ENCODE measurements at regions not wholly inside any gene's neighbourhood (a gene's known extent, or its start where the extent isn't known, plus 50 kb on each side); places are given as distances from the start of the nearest gene placed in this dataset.
"Not testable (repeated sequence)": the region's sequence is repeated elsewhere in the genome, so short reads cannot be mapped to it uniquely, and the experiment has no call there.

GRCh38 chr3:56954125-56954524, 106.3 kb upstream of the SPATA12 start:
- DNase-seq = no peak

GRCh38 chr3:56952846-56953245, 107.6 kb upstream of the SPATA12 start:
- DNase-seq = no peak

GRCh38 chr3:56952061-56952460, 108.4 kb upstream of the SPATA12 start:
- no peak for DNase-seq

GRCh38 chr3:56951366-56951765, 109.1 kb upstream of the SPATA12 start:
- DNase-seq = no peak

GRCh38 chr3:56945378-56945777, 115.1 kb upstream of the SPATA12 start:
- DNase-seq = not testable (repeated sequence)

- DNase-seq = no peak
Measured at GRCh38 chr3:56942523-56942922, 117.9 kb upstream of the SPATA12 start.

GRCh38 chr3:56940976-56941375, 119.5 kb upstream of the SPATA12 start:
- no peak for DNase-seq

- no peak for DNase-seq
Measured at GRCh38 chr3:56940321-56940720, 120.1 kb upstream of the SPATA12 start.

- no peak for DNase-seq
Measured at GRCh38 chr3:56939834-56940233, 120.6 kb upstream of the SPATA12 start.

GRCh38 chr3:56938530-56938929, 121.9 kb upstream of the SPATA12 start:
- DNase-seq = no peak

GRCh38 chr3:56937580-56937979, 122.9 kb upstream of the SPATA12 start:
- DNase-seq = no peak

GRCh38 chr3:56935811-56936210, 124.7 kb upstream of the SPATA12 start:
- no peak for DNase-seq

GRCh38 chr3:56934481-56934880, 126.0 kb upstream of the SPATA12 start:
- DNase-seq = not testable (repeated sequence)

- DNase-seq = no peak
Measured at GRCh38 chr3:56933803-56934202, 126.7 kb upstream of the SPATA12 start.

- DNase-seq = no peak
Measured at GRCh38 chr3:56932866-56933265, 127.6 kb upstream of the SPATA12 start.

GRCh38 chr3:56931836-56932235, 128.6 kb upstream of the SPATA12 start:
- DNase-seq = no peak

- no peak for DNase-seq
Measured at GRCh38 chr3:56930706-56931105, 129.0 kb upstream of the ARHGEF3 start.

- no peak for DNase-seq
Measured at GRCh38 chr3:56929809-56930615, 128.3 kb upstream of the ARHGEF3 start.

- DNase-seq = no peak
Measured at GRCh38 chr3:56928379-56929068, 126.8 kb upstream of the ARHGEF3 start.

GRCh38 chr3:56927855-56928254, 126.1 kb upstream of the ARHGEF3 start:
- no peak for DNase-seq

- no peak for DNase-seq
Measured at GRCh38 chr3:56926947-56927282, 125.2 kb upstream of the ARHGEF3 start.

- DNase-seq = no peak
Measured at GRCh38 chr3:56926243-56926946, 124.6 kb upstream of the ARHGEF3 start.

- not testable (repeated sequence) for DNase-seq
Measured at GRCh38 chr3:56924700-56925099, 123.0 kb upstream of the ARHGEF3 start.

All from KG1 (cell line).